Cardiac fibroblast (primary cell): ENCODE measurements at regions not wholly inside any gene's neighbourhood (a gene's known extent, or its start where the extent isn't known, plus 50 kb on each side); places are given as distances from the start of the nearest gene placed in this dataset.
"Not testable (repeated sequence)": the region's sequence is repeated elsewhere in the genome, so short reads cannot be mapped to it uniquely, and the experiment has no call there.

Experiments used
- DNase-seq, 2 donors: peaks; one replicate each; pipeline versions ENCODE4 v3.0.0 to v3.0.0-alpha.2; 2010; ENCODE audit warnings: low read depth in 2 of 2
- H3K4me3 ChIP-seq, 2 donors: replicated peaks in 1 of 2; 1 replicate in 1 of 2; 2 replicates in 1 of 2; pipeline ENCODE4 v1.5.1; 2011; ENCODE audit warnings: low read depth in 2 of 2, low read length in 2 of 2, mild to moderate bottlenecking in 2 of 2, moderate library complexity in 1 of 2
- TF ChIP-seq, protein P1 (sequence below): IDR thresholded peaks from one replicate; pipeline ENCODE4 v1.5.1; 2011; ENCODE audit warnings: low read depth, mild to moderate bottlenecking, low read length, inconsistent platforms

DNA sequence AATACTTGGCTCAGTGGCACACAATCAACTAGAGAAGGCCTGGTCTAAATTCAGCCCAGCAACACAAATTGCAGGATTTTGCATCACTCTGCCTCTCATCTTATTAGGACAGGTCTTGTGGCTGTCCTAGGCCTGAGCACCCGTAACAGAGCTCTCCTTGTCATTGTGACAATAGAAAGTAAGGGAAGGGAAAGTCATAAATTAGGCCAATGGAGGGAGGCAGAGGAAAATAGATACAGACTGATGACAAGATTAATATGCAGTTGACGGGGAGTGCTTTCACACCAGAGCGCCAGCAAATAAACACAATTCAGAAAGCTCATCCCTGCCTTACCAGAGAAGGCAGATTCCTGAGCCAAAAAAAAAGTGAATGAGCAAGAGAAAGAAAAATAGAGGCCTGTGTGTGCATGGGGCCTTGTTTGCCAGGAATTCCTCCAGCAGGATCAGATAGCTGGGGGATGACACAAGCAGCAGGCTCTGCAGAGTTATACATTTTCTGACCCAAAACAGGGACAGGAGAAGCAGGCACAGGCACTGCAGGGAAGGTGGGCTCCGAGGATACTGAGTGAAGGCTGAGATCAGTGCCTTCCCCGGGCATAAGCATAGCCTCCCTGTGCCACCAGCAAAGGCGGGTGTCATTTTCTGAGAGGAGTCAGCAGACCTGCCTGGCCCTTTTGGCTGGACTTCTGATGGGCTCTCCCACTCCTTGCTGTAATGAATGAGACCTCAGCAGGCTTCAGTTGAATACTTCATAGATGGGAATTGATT is 110.0 kb upstream of the SPAG17 start:
- H3K4me3 ChIP-seq, result no peak overlapping the region
- TF ChIP-seq, protein P1, sequence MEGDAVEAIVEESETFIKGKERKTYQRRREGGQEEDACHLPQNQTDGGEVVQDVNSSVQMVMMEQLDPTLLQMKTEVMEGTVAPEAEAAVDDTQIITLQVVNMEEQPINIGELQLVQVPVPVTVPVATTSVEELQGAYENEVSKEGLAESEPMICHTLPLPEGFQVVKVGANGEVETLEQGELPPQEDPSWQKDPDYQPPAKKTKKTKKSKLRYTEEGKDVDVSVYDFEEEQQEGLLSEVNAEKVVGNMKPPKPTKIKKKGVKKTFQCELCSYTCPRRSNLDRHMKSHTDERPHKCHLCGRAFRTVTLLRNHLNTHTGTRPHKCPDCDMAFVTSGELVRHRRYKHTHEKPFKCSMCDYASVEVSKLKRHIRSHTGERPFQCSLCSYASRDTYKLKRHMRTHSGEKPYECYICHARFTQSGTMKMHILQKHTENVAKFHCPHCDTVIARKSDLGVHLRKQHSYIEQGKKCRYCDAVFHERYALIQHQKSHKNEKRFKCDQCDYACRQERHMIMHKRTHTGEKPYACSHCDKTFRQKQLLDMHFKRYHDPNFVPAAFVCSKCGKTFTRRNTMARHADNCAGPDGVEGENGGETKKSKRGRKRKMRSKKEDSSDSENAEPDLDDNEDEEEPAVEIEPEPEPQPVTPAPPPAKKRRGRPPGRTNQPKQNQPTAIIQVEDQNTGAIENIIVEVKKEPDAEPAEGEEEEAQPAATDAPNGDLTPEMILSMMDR, result no peak
- peak; percentile 2 to 9 for DNase-seq

DNA sequence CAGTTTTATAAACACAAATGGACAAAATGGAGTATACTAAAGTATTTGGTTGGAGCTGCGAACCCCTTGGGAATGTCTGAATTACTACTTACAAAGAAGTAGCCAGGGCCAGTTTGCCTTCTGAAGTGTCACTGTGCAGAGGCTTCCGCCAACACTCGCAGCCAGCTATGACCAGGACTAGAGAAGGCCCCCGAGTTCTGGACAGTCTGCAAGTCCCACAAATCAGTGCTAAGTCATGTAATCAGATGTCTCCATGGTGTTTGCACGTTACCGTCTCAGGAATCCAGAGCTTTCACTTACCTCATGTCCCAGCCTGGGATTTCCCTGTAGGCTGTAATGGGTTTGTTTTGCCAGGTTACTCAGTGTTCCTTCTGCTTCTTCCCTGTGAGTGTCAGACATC is 106.6 kb upstream of the SPAG17 start:
- no peak overlapping the region for H3K4me3 ChIP-seq
- TF ChIP-seq, protein P1, result no peak
- peak in 1 of 2 donors; percentile 2 for DNase-seq

DNA sequence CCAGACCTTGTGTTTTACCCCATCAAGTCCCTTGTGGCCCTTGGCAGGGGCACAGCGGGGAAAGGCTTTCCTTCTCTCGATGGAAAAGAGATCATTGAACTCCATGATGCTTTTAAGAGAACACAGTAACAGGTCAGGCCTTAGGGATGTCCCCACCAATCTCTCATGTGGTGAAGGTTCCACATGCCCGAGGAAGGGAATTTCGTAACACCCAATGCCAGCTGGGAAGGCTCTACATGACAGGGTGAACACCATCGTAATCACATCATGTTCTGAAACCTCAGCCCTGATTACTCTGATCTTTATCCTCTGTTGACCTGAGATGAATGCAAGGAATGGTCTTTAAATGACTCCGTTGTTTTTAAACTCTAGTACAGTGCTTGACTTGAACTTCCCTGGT is 105.5 kb upstream of the SPAG17 start:
- H3K4me3 ChIP-seq, result no peak overlapping the region
- TF ChIP-seq, protein P1, result no peak
- no peak for DNase-seq

- TF ChIP-seq, protein P1, result no peak
Measured at GRCh38 chr1:118290046-118290445, 105.0 kb upstream of the SPAG17 start.

GRCh38 chr1:118280656-118281055 is 95.6 kb upstream of the SPAG17 start:
- DNase-seq, H3K4me3 ChIP-seq: not testable (repeated sequence)

More at GRCh38 chr1:118290046-118290445, 105.0 kb upstream of the SPAG17 start:
- no peak for DNase-seq
- no peak overlapping the region for H3K4me3 ChIP-seq

DNA sequence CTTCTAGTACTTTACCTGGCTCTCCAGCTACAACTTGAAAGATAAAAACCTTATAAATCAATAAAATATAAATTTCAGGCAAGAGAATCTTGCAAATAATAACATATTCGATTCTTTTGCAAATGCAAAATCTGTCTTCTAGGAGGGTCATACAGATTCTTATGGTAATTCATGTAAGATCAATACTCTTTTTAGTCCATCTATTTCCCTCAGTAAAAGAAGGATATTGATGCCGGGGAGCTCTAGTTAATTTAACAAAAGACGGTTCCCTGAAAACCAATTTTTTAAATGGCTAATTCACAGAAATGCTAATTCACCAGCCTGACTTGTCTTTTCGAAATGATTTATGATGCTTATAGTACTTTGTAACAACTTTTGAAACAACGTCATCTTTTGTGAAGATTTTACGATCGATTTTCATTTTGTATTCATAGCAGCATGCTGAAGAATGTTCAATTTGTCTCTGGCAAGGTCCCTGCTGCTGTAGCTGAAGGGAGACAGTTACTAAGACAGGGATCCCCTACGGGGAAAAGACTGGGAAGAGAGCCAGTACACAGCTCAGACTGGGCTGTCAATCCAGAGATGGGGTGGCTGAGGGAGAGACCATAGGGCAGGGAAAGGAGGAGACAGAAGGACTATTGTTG is 90.6 kb upstream of the SPAG17 start:
- H3K4me3 ChIP-seq, result no peak overlapping the region
- TF ChIP-seq, protein P1, result no peak
- no peak for DNase-seq

DNA sequence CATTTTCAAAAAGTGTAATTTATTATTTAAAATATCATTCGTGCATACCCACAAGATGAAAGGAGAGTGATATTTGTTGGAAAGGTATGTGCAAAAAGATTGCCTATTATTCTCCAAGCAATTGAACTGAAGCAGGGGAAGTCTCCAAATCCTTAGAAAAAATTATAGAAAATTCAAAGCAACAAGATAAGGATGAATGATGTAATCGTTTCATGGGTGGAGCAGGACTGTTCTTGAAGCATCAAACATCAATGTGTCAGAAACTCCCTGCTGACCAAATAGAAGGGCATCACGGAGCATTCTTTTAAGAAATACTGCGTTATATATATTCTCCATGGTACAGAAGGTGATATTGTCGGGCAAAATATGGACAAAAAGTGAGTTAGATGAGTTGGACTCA is 87.9 kb upstream of the SPAG17 start:
- TF ChIP-seq, protein P1, result no peak
- DNase-seq, result no peak

More for the DNA sequence above, 87.9 kb upstream of the SPAG17 start:
- H3K4me3 ChIP-seq, result no peak overlapping the region
